ENCODE measurements at regions not wholly inside any gene's neighbourhood (a gene's known extent, or its start where the extent isn't known, plus 50 kb on each side); places are given as distances from the start of the nearest gene placed in this dataset.

GRCh38 chr5:71862087-71862486 lies 143.0 kb downstream of the CARTPT start:
- no peak for TF ChIP-seq CTCF (IDR thresholded peaks at IDR 0.05)

DNA sequence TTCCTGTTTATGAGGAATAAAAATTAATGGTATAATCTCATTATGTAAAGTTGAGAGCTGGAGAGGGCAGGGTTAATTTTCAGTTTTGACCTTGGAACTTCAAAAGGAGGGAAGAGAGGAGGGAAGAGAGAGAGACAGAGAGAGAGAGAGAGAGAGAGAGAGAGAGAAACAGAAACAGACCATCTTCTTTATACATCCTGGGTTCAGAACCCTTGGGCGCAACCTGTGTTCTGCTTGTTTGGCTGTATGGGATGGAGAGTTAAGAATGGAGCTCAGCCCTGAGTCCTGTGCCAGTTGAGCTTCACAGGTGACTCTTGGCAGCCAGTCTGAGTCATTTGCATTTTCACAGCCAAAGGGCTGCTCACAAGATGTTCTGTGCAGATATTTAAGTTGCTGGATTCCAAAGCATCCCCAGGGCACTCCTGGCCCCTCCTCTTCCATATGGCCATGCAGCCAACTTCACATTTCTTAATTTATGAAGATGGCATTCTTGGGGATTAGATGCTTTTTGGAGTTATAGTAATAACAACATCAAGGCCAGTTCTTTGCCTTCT lies 143.5 kb downstream of the CARTPT start:
- TF ChIP-seq CTCF (IDR thresholded peaks at IDR 0.05) = no peak

- no peak for TF ChIP-seq CTCF (IDR thresholded peaks at IDR 0.05)
Observed at GRCh38 chr5:71864730-71865601, 145.9 kb downstream of the CARTPT start.

GRCh38 chr5:71865665-71866320 lies 146.7 kb downstream of the CARTPT start:
- no peak for TF ChIP-seq CTCF (IDR thresholded peaks at IDR 0.05)

DNA sequence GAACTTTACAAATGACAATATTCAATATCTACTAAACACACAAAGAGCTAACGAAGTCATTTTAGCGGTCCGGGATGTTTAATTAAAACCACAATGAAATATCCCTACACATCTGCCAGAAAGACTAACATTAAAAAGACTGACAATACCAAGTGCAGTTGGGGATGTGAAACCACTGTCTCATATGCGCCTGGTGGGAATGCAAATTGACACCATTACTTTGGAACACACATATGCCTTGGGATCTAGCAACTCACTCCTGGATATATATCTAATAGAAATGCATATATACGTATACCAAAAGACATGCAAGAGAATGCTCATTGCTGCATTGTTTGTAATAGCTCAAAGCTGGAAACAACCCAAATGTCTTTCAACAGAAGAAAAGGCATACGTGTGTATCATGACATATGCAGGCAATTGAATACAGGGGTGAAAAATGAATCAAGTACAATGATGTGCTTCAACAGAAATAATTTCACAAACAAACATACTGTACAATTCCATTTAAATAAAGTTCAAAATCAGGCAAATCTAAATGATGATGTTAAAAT lies 153.3 kb downstream of the CARTPT start:
- TF ChIP-seq CTCF (IDR thresholded peaks at IDR 0.05) = no peak

DNA sequence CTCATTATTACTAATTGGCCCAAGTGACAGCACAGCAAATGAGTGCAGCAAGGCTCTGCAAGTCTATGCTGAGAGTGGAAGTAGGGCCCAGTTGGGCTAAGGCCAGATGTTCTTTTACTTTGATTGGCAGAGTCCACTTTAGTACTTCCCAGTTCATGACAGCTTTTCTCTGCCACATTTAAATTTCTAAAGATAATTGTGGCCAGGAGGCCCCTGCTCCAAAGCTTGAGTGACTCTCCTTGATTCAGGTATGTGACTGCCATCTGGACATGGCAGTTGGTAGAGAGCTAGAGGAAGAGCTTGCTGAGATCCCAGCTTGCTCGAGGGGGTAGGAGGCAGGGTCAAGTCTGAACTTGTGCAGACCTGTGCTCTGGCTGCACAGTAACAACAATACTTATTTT lies 154.1 kb downstream of the CARTPT start:
- no peak for TF ChIP-seq CTCF (IDR thresholded peaks at IDR 0.05)

DNA sequence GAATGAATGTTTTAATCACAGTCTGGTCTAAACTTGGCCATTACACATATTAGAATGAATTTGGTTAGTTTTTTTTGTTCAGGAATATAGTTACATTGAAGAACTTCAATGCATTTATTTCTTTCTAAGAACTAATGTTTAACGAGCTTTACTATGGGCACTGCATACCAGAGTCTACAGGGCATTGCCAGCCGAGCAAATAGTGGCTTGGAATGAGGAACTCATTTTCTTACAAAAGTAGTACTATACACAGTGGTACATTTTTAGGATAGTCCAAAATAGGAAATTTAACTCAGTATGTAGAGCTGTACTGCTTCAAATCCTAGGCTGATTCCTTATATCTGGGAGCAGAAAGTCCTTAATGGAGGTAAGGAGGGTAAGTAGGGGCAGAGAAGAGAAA lies 155.4 kb downstream of the CARTPT start:
- TF ChIP-seq CTCF (IDR thresholded peaks at IDR 0.05) = no peak

All from LNCAP (cell line).